H1 (cell line): ENCODE measurements at regions not wholly inside any gene's neighbourhood (a gene's known extent, or its start where the extent isn't known, plus 50 kb on each side); places are given as distances from the start of the nearest gene placed in this dataset.

Source experiments
- CTCF ChIA-PET: fragments of 300-600 bp; sonication (Branson Sonifier 250); formaldehyde crosslinking; loops from one replicate; lab custom pipeline; 2021; ENCODE audit not compliant: partially characterized antibody; lab: Charles Lee
- POLR2A ChIA-PET: fragments of 300-600 bp; sonication (Branson Sonifier 250); formaldehyde crosslinking; loops from one replicate; lab custom pipeline; 2021; ENCODE audit warnings: inconsistent platforms; ENCODE audit not compliant: partially characterized antibody; lab: Charles Lee
- DNase-seq, 2 experiments: peaks; one replicate each; pipeline versions ENCODE4 v3.0.0 to v3.0.0-alpha.2; 2010 to 2022; ENCODE audit warnings: low spot score in 2 of 2, low read depth in 1 of 2, mixed read lengths in 1 of 2
- FAIRE-seq: peaks from 2 replicates; lab custom pipeline; 2011; peaks lifted over from hg19 to GRCh38; lab: Jason Lieb, UNC
- H2AFZ ChIP-seq: 2 replicates; pipeline ENCODE4 v1.8.1; 2012; ENCODE audit warnings: low read length, inconsistent platforms
- H2AK5ac ChIP-seq: 2 replicates; pipeline ENCODE4 v1.6.1; 2013; ENCODE audit warnings: low read depth, low read length
- H2BK120ac ChIP-seq: replicated peaks from 2 replicates; pipeline ENCODE3; 2013; ENCODE audit warnings: low read depth, low read length, inconsistent platforms
- H2BK12ac ChIP-seq: 2 replicates; pipeline ENCODE4 v1.6.1; 2013; ENCODE audit warnings: low read depth, low read length
- H2BK15ac ChIP-seq: 2 replicates; pipeline ENCODE4 v1.6.1; 2013; ENCODE audit warnings: low read length
- H2BK20ac ChIP-seq: 2 replicates; pipeline ENCODE4 v1.6.1; 2013; ENCODE audit warnings: low read length
- H2BK5ac ChIP-seq: 2 replicates; pipeline ENCODE4 v1.6.1; 2013; ENCODE audit warnings: low read depth, low read length
- H3K14ac ChIP-seq: 2 replicates; pipeline ENCODE4 v1.6.1; 2013; ENCODE audit warnings: inconsistent platforms; ENCODE audit not compliant: insufficient read length
- H3K18ac ChIP-seq: 2 replicates; pipeline ENCODE4 v1.6.1; 2013; ENCODE audit warnings: low read length; ENCODE audit errors: extremely low read depth
- H3K23ac ChIP-seq: 2 replicates; pipeline ENCODE4 v1.6.1; 2013; ENCODE audit warnings: inconsistent platforms; ENCODE audit not compliant: insufficient read length
- H3K23me2 ChIP-seq: 2 replicates; pipeline ENCODE4 v1.6.1; 2013; ENCODE audit warnings: low read depth, low read length
- H3K27ac ChIP-seq: 2 replicates; pipeline ENCODE4 v1.6.1; 2011; ENCODE audit warnings: low read depth, low read length, inconsistent platforms
- H3K27me3 ChIP-seq, 4 experiments: replicated peaks in 1 of 4; 1 replicate in 1 of 4; 2 replicates in 3 of 4; pipeline versions ENCODE4 v1.6.1 to v1.8.1; 2011 to 2013; ENCODE audit warnings: low read length in 3 of 4, mild to moderate bottlenecking in 3 of 4, inconsistent platforms in 2 of 4, mixed read lengths in 2 of 4, moderate library complexity in 1 of 4; ENCODE audit not compliant: control insufficient read depth in 3 of 4, insufficient read depth in 3 of 4; ENCODE audit errors: extremely low read depth in 1 of 4
- H3K36me3 ChIP-seq, 4 experiments: 2 replicates each; pipeline versions ENCODE4 v1.6.1 to v1.8.1; 2011 to 2013; ENCODE audit warnings: mild to moderate bottlenecking in 4 of 4, low read length in 3 of 4, moderate library complexity in 2 of 4, control low read depth in 1 of 4, inconsistent platforms in 1 of 4; ENCODE audit not compliant: insufficient read depth in 4 of 4, control insufficient read depth in 2 of 4
- H3K4ac ChIP-seq: replicated peaks from 2 replicates; pipeline ENCODE3; 2013; ENCODE audit warnings: low read length, low read depth, mixed read lengths, inconsistent platforms; ENCODE audit not compliant: insufficient read length
- H3K4me1 ChIP-seq, 4 experiments: replicated peaks in 1 of 4; 1 replicate in 1 of 4; 2 replicates in 3 of 4; pipeline versions ENCODE4 v1.6.1 to v1.8.1; 2011 to 2013; ENCODE audit warnings: low read length in 3 of 4, inconsistent platforms in 2 of 4, mixed read lengths in 1 of 4; ENCODE audit not compliant: insufficient read depth in 4 of 4, control insufficient read depth in 3 of 4
- H3K4me2 ChIP-seq, 2 experiments: 2 replicates each; pipeline versions ENCODE4 v1.6.1 to v1.8.1; 2011 to 2013; ENCODE audit warnings: low read depth in 2 of 2, low read length in 2 of 2, control low read depth in 1 of 2, inconsistent platforms in 1 of 2, mild to moderate bottlenecking in 1 of 2; ENCODE audit not compliant: insufficient read depth in 1 of 2
- H3K4me3 ChIP-seq, 4 experiments: fragments of 200-600, 300-600 bp in 1 of 4; sonication (generic), shearing (Covaris generic), sonication (Bioruptor Twin) in 1 of 4; 2 replicates each; pipeline versions ENCODE4 v1.5.1 to v1.8.1; 2011 to 2016; ENCODE audit warnings: low read length in 4 of 4, low read depth in 3 of 4, control low read depth in 2 of 4, inconsistent platforms in 2 of 4, mild to moderate bottlenecking in 2 of 4, mixed read lengths in 1 of 4, moderate library complexity in 1 of 4; ENCODE audit not compliant: insufficient read depth in 2 of 4; ENCODE audit errors: extremely low read depth in 1 of 4
- H3K56ac ChIP-seq: replicated peaks from 2 replicates; pipeline ENCODE3; 2013; ENCODE audit warnings: low read depth, mild to moderate bottlenecking, mixed read lengths, low read length, inconsistent platforms; ENCODE audit not compliant: insufficient read length
- H3K79me1 ChIP-seq: 2 replicates; pipeline ENCODE4 v1.6.1; 2013; ENCODE audit warnings: low read depth, low read length, control low read depth
- H3K79me2 ChIP-seq, 2 experiments: 2 replicates each; pipeline versions ENCODE4 v1.6.1 to v1.8.1; 2012 to 2013; ENCODE audit warnings: low read length in 2 of 2, mild to moderate bottlenecking in 2 of 2, inconsistent platforms in 1 of 2; ENCODE audit not compliant: insufficient read depth in 2 of 2, control insufficient read depth in 1 of 2
- H3K9ac ChIP-seq, 4 experiments: replicated peaks in 1 of 4; 1 replicate in 1 of 4; 2 replicates in 3 of 4; pipeline versions ENCODE4 v1.6.1 to v1.8.1; 2011 to 2013; ENCODE audit warnings: low read depth in 3 of 4, low read length in 3 of 4, control low read depth in 2 of 4, mild to moderate bottlenecking in 2 of 4, moderate library complexity in 2 of 4, inconsistent platforms in 1 of 4; ENCODE audit errors: extremely low read depth in 1 of 4
- H3K9me3 ChIP-seq, 2 experiments: 2 replicates each; pipeline versions ENCODE4 v1.6.1 to v1.8.1; 2012 to 2013; ENCODE audit warnings: mild to moderate bottlenecking in 2 of 2, moderate library complexity in 2 of 2, control low read depth in 1 of 2, inconsistent platforms in 1 of 2, low read depth in 1 of 2, low read length in 1 of 2, mixed read lengths in 1 of 2; ENCODE audit not compliant: insufficient read depth in 2 of 2
- H4K20me1 ChIP-seq, 2 experiments: replicated peaks in 1 of 2; 2 replicates each; pipeline versions ENCODE3 to v1.8.1; 2011 to 2013; ENCODE audit warnings: inconsistent platforms in 2 of 2, low read length in 2 of 2, mild to moderate bottlenecking in 1 of 2; ENCODE audit not compliant: insufficient read depth in 2 of 2, control insufficient read depth in 1 of 2
- H4K5ac ChIP-seq: 2 replicates; pipeline ENCODE4 v1.6.1; 2013; ENCODE audit warnings: low read length, low read depth, mixed read lengths, inconsistent platforms; ENCODE audit not compliant: insufficient read length
- H4K8ac ChIP-seq: 2 replicates; pipeline ENCODE4 v1.8.0; 2013; ENCODE audit warnings: mild to moderate bottlenecking, moderate library complexity, low read length, inconsistent platforms; ENCODE audit not compliant: insufficient read depth; ENCODE audit errors: extremely low read depth
- H4K91ac ChIP-seq: replicated peaks from 2 replicates; pipeline ENCODE3; 2013; ENCODE audit warnings: low read length, mixed read lengths, inconsistent platforms; ENCODE audit not compliant: insufficient read length
- CEBPB ChIP-seq: IDR thresholded peaks from 2 replicates; pipeline ENCODE4 v1.6.1; 2012; ENCODE audit warnings: low read depth, low read length
- CREB1 ChIP-seq: IDR thresholded peaks from 2 replicates; pipeline ENCODE4 v1.6.1; 2012; ENCODE audit warnings: inconsistent platforms
- RFX5 ChIP-seq: IDR thresholded peaks from 2 replicates; pipeline ENCODE4 v1.6.1; 2011; ENCODE audit warnings: low read depth, low read length, improper control_type of control experiment, borderline replicate concordance
- TEAD4 ChIP-seq: IDR thresholded peaks from 2 replicates; pipeline ENCODE4 v1.6.1; 2012; ENCODE audit warnings: low read depth, low read length, inconsistent platforms, mixed read lengths
- WGBS, 2 experiments: shearing (Covaris generic) in 1 of 2; methylation state at CpG; one replicate each; pipeline versions ENCODE4 v1.1.6 to v1.1.7; 2013 to 2015; ENCODE audit warnings: low lambda C conversion rate in 2 of 2, mixed read lengths in 2 of 2, inconsistent platforms in 1 of 2, low coverage in 1 of 2, missing lambda C conversion rate in 1 of 2; ENCODE audit not compliant: insufficient replicate concordance in 2 of 2, insufficient coverage in 1 of 2, insufficient read length in 1 of 2; ENCODE audit errors: extremely low coverage in 1 of 2, missing lambda C conversion rate in 1 of 2; 5-methylcytosine and 5-hydroxymethylcytosine counted together

- no peak overlapping the region for H2BK120ac ChIP-seq
- no peaks in the 10 kb centered on the region for H3K36me3 ChIP-seq
- H3K27ac ChIP-seq, result no peak overlapping the region
- FAIRE-seq (no peak), DNase-seq (no peak)
- H4K8ac ChIP-seq, result no peak overlapping the region
- H3K4me2 ChIP-seq, result no peak overlapping the region
- H3K23me2 ChIP-seq, result no peaks in the 10 kb centered on the region
- ChIA-PET CTCF (interaction anchor here (0.6 kb wide), 1 partner anchor 103 kb away, joined by 3 read pairs; no protein-coding TSS in a partner anchor), POLR2A (no interaction called here)
- no peak overlapping the region for H2BK20ac ChIP-seq
- no peaks in the 10 kb centered on the region for H3K4me1 ChIP-seq
- H3K14ac ChIP-seq, result no peak overlapping the region
- no peaks in the 10 kb centered on the region for H3K9me3 ChIP-seq
- H3K27me3 ChIP-seq, result no peaks in the 10 kb centered on the region
- H3K79me1 ChIP-seq, result no peaks in the 10 kb centered on the region
- no peak overlapping the region for H3K23ac ChIP-seq
- no peak overlapping the region for H3K9ac ChIP-seq
- H3K56ac ChIP-seq, result no peak overlapping the region
- H2AFZ ChIP-seq, result no peak overlapping the region; the same call in 1 of the 2 replicates
- no peak overlapping the region for H2BK12ac ChIP-seq
- 91% methylated on average over 1 of the region's 1 CpG; no CpG with 5 or more reads in 1 of the 2 experiments for WGBS, 2 experiments
- no peaks in the 10 kb centered on the region for H3K79me2 ChIP-seq
- no peak overlapping the region for H2BK15ac ChIP-seq
- no peak overlapping the region for H3K18ac ChIP-seq
- no peak overlapping the region for H4K91ac ChIP-seq
- H3K4me3 ChIP-seq, result no peak overlapping the region
- H2BK5ac ChIP-seq, result no peak overlapping the region
- TF ChIP-seq TEAD4, result no peak
- TF ChIP-seq CREB1, result no peak
- no peak for TF ChIP-seq RFX5
- TF ChIP-seq CEBPB, result peak; percentile 18; the same call in 1 of the 2 replicates
- TF ChIP-seq, all 59 proteins: peak for 1
- Histone ChIP-seq H2AK5ac (no peak overlapping the region), H4K5ac (no peak overlapping the region), H4K20me1 (no peaks in the 10 kb centered on the region), H3K4ac (no peak overlapping the region)
These were observed 107.0 kb upstream of the OTUD4 start for GRCh38 chr4:145287351-145287750.
